GM21423 (cell line): ENCODE measurements at regions not wholly inside any gene's neighbourhood (a gene's known extent, or its start where the extent isn't known, plus 50 kb on each side); places are given as distances from the start of the nearest gene placed in this dataset.
A peak's percentile ranks its signal among the peaks of the same experiment; 100 is the strongest.

Source experiments
- ATAC-seq: cut with Tn5 transposase; IDR thresholded peaks from one replicate; pipeline ENCODE4 v1.9.1; 2021; ENCODE audit warnings: mild to moderate bottlenecking, moderate library complexity; ENCODE audit not compliant: unreplicated experiment

- peak; percentile 91 for ATAC-seq
Observed at GRCh38 chr6:79777713-79778579, 146.8 kb downstream of the SH3BGRL2 start.

DNA sequence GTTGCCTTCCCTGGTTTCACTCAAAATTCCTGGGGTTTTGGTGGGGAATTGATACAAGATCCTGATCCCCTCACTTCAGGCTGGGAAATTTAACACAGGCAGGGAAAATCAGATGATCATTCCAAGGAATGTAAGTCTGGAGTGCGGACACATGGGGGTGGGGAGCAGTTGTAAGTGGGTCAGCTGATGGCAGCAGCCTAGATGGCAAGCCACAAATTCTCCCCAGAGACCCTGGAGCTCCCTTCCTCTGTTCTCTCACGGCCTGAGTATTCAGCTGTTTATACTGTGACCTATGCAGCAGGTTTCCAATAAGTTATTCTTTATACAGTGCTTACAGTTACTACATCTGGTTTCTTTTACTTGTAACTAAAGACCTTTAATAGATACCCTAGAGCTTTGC, 144.9 kb downstream of the SH3BGRL2 start:
- ATAC-seq = no peak

- ATAC-seq = no peak
Observed at GRCh38 chr6:79775222-79775621, 144.1 kb downstream of the SH3BGRL2 start.

- ATAC-seq = no peak
Observed at GRCh38 chr6:79764747-79765146, 133.6 kb downstream of the SH3BGRL2 start.

DNA sequence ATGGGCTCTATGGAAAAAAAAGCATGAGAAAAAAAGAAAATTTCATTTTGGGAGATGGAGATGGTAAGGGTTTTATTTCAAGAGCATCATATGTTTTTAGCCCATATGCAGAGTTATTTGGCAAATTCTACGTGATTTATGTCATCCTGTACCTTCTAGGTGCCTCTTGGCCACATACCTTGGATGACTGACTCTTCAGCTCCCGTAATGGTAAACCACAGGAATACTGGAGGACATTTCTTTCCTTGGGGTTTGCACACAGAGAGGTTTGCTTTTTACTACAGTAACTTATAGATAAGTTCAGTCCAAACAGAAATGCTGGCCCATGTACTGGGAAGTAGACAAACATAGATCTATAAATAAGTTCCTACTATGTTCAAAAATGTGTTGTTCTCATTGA, 132.2 kb downstream of the SH3BGRL2 start:
- ATAC-seq = no peak

DNA sequence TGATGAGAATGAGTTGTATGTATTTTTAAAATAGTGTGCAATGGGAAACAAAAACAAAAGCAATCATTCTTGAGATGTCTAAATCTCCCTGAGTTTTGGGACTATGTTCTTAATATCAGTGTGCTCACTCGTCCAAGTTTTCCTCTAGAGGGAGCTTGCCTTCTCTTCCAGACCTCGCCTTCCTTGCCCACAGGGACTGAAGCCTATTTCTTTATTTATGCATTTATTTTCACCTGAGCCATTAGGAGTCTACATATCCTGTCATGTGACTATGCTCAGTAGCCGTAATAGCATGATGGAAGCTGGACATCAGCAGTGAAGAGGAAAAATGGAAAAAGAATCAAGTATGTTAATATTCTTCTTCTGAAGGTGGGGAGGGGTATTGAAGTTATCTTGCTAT, 131.2 kb downstream of the SH3BGRL2 start:
- ATAC-seq = no peak

GRCh38 chr6:79756496-79756895, 125.4 kb downstream of the SH3BGRL2 start:
- no peak for ATAC-seq

GRCh38 chr6:79755967-79756366, 124.8 kb downstream of the SH3BGRL2 start:
- ATAC-seq = no peak
